Hindlimb muscle (tissue), 1 donor: ENCODE measurements at regions not wholly inside any gene's neighbourhood (a gene's known extent, or its start where the extent isn't known, plus 50 kb on each side); places are given as distances from the start of the nearest gene placed in this dataset.
"Not testable (repeated sequence)": the region's sequence is repeated elsewhere in the genome, so short reads cannot be mapped to it uniquely, and the experiment has no call there.

Source experiments
- DNase-seq: peaks from one replicate; pipeline ENCODE4 v3.0.0-alpha.2; 2013

- no peak for DNase-seq
These were observed 360.6 kb upstream of the ANKRD30A start for GRCh38 chr10:36764823-36765222.

- no peak for DNase-seq
These were observed 364.3 kb upstream of the ANKRD30A start for GRCh38 chr10:36761121-36761520.

- no peak for DNase-seq
These were observed 366.1 kb upstream of the ANKRD30A start for GRCh38 chr10:36759141-36759805.

- DNase-seq: no peak
These were observed 377.1 kb upstream of the ANKRD30A start for GRCh38 chr10:36748128-36748871.

- DNase-seq: no peak
These were observed 385.4 kb upstream of the ANKRD30A start for GRCh38 chr10:36739884-36740445.

GRCh38 chr10:36738738-36739431 lies 386.5 kb upstream of the ANKRD30A start:
- DNase-seq: no peak

GRCh38 chr10:36736311-36736710 lies 389.1 kb upstream of the ANKRD30A start:
- no peak for DNase-seq

GRCh38 chr10:36734590-36734989 lies 390.8 kb upstream of the ANKRD30A start:
- DNase-seq: not testable (repeated sequence)

- no peak for DNase-seq
These were observed 395.1 kb upstream of the ANKRD30A start for GRCh38 chr10:36730316-36730715.

GRCh38 chr10:36728626-36729025 lies 396.8 kb upstream of the ANKRD30A start:
- DNase-seq: no peak

- DNase-seq: peak; percentile 77
These were observed 399.5 kb upstream of the ANKRD30A start for GRCh38 chr10:36725581-36726520.

- DNase-seq: no peak
These were observed 402.6 kb upstream of the ANKRD30A start for GRCh38 chr10:36722777-36723176.

GRCh38 chr10:36721871-36722270 lies 403.5 kb upstream of the ANKRD30A start:
- no peak for DNase-seq

GRCh38 chr10:36720895-36721294 lies 404.5 kb upstream of the ANKRD30A start:
- DNase-seq: no peak

GRCh38 chr10:36717118-36717517 lies 408.3 kb upstream of the ANKRD30A start:
- no peak for DNase-seq

- DNase-seq: no peak
These were observed 409.1 kb upstream of the ANKRD30A start for GRCh38 chr10:36716291-36716690.

- DNase-seq: no peak
These were observed 412.7 kb upstream of the ANKRD30A start for GRCh38 chr10:36712695-36713094.

GRCh38 chr10:36711361-36711760 lies 414.0 kb upstream of the ANKRD30A start:
- no peak for DNase-seq

- no peak for DNase-seq
These were observed 421.3 kb upstream of the ANKRD30A start for GRCh38 chr10:36704124-36704523.

GRCh38 chr10:36703179-36703578 lies 422.2 kb upstream of the ANKRD30A start:
- no peak for DNase-seq

GRCh38 chr10:36700123-36700522 lies 425.3 kb upstream of the ANKRD30A start:
- no peak for DNase-seq

GRCh38 chr10:36692759-36693158 lies 432.6 kb upstream of the ANKRD30A start:
- no peak for DNase-seq
